Islet of Langerhans (tissue), 1 donor: ENCODE measurements at regions not wholly inside any gene's neighbourhood (a gene's known extent, or its start where the extent isn't known, plus 50 kb on each side); places are given as distances from the start of the nearest gene placed in this dataset.
"Not testable (repeated sequence)": the region's sequence is repeated elsewhere in the genome, so short reads cannot be mapped to it uniquely, and the experiment has no call there.

ENCODE experiments used
- FAIRE-seq: peaks from one replicate; lab custom pipeline; 2011; peaks lifted over from hg19 to GRCh38; lab: Jason Lieb, UNC

GRCh38 chr5:179455320-179455719, 95.0 kb upstream of the RUFY1 start:
- no peak for FAIRE-seq

- no peak for FAIRE-seq
Observed at GRCh38 chr5:179454356-179454755, 96.0 kb upstream of the RUFY1 start.

- no peak for FAIRE-seq
Observed at GRCh38 chr5:179453616-179454015, 96.7 kb upstream of the RUFY1 start.

GRCh38 chr5:179452356-179453230, 97.8 kb upstream of the RUFY1 start:
- no peak for FAIRE-seq

- no peak for FAIRE-seq
Observed at GRCh38 chr5:179451828-179452196, 98.5 kb upstream of the RUFY1 start.

- FAIRE-seq: no peak
Observed at GRCh38 chr5:179451114-179451827, 99.1 kb upstream of the RUFY1 start.

GRCh38 chr5:179449950-179450349, 100.4 kb upstream of the RUFY1 start:
- FAIRE-seq: not testable (repeated sequence)

GRCh38 chr5:179448282-179448681, 102.1 kb upstream of the RUFY1 start:
- not testable (repeated sequence) for FAIRE-seq

- FAIRE-seq: not testable (repeated sequence)
Observed at GRCh38 chr5:179442289-179442688, 97.0 kb upstream of the ADAMTS2 start.

GRCh38 chr5:179439181-179439985, 94.1 kb upstream of the ADAMTS2 start:
- FAIRE-seq: no peak

- no peak for FAIRE-seq
Observed at GRCh38 chr5:179438461-179438860, 93.2 kb upstream of the ADAMTS2 start.

GRCh38 chr5:179438011-179438441, 92.8 kb upstream of the ADAMTS2 start:
- no peak for FAIRE-seq

- FAIRE-seq: no peak
Observed at GRCh38 chr5:179437341-179438001, 92.2 kb upstream of the ADAMTS2 start.

- no peak for FAIRE-seq
Observed at GRCh38 chr5:179436321-179437122, 91.3 kb upstream of the ADAMTS2 start.

GRCh38 chr5:179435731-179436315, 90.6 kb upstream of the ADAMTS2 start:
- no peak for FAIRE-seq

- no peak for FAIRE-seq
Observed at GRCh38 chr5:179435181-179435580, 89.9 kb upstream of the ADAMTS2 start.

- FAIRE-seq: no peak
Observed at GRCh38 chr5:179432547-179432946, 87.3 kb upstream of the ADAMTS2 start.

GRCh38 chr5:179431221-179431824, 86.1 kb upstream of the ADAMTS2 start:
- FAIRE-seq: no peak

GRCh38 chr5:179430193-179431175, 85.2 kb upstream of the ADAMTS2 start:
- no peak for FAIRE-seq
